Smooth muscle cell (in vitro differentiated cells): ENCODE measurements at regions not wholly inside any gene's neighbourhood (a gene's known extent, or its start where the extent isn't known, plus 50 kb on each side); places are given as distances from the start of the nearest gene placed in this dataset. TPM values are rescaled to one million over a fixed set of nuclear protein-coding genes. Genes with fewer than 3 reads are reported as not detected.

Experiments used
- DNase-seq: peaks from one replicate; lab custom pipeline; 2025; ENCODE audit not compliant: unreplicated experiment; lab: John Stamatoyannopoulos, UW
- H2AFZ ChIP-seq: fragments of 200-600 bp; sonication (generic); 2 replicates; pipeline ENCODE4 v1.6.0; 2016; ENCODE audit warnings: antibody characterized with exemption, low read depth, mild to moderate bottlenecking
- H3F3A ChIP-seq: fragments of 200-600 bp; sonication (generic); 2 replicates; pipeline ENCODE4 v1.6.0; 2017; ENCODE audit warnings: antibody characterized with exemption, low read depth
- H3K27ac ChIP-seq: fragments of 200-600 bp; sonication (generic); 2 replicates; pipeline ENCODE4 v1.5.1; 2016; ENCODE audit warnings: low read depth, mild to moderate bottlenecking
- H3K27me3 ChIP-seq: fragments of 200-600 bp; sonication (generic); 2 replicates; pipeline ENCODE4 v1.6.1; 2016; ENCODE audit warnings: low read depth, mild to moderate bottlenecking
- H3K36me3 ChIP-seq: fragments of 200-600 bp; sonication (generic); 2 replicates; pipeline ENCODE4 v1.5.1; 2016; ENCODE audit warnings: low read depth
- H3K4me1 ChIP-seq: fragments of 200-600 bp; sonication (generic); 2 replicates; pipeline ENCODE4 v1.5.1; 2016; ENCODE audit warnings: low read depth
- H3K4me2 ChIP-seq: fragments of 200-600 bp; sonication (generic); 2 replicates; pipeline ENCODE4 v1.6.0; 2016; ENCODE audit warnings: mild to moderate bottlenecking
- H3K4me3 ChIP-seq: fragments of 200-600 bp; sonication (generic); 2 replicates; pipeline ENCODE4 v1.5.1; 2016; ENCODE audit warnings: mild to moderate bottlenecking
- H3K79me2 ChIP-seq: fragments of 200-600 bp; sonication (generic); 2 replicates; pipeline ENCODE4 v1.6.0; 2016; ENCODE audit warnings: low read depth, mild to moderate bottlenecking
- H3K9ac ChIP-seq: fragments of 200-600 bp; sonication (generic); 2 replicates; pipeline ENCODE4 v1.6.0; 2016; ENCODE audit warnings: low read depth
- H3K9me3 ChIP-seq: fragments of 200-600 bp; sonication (generic); replicated peaks from 2 replicates; pipeline ENCODE4 v1.5.1; 2016; ENCODE audit warnings: low read depth
- H4K20me1 ChIP-seq: fragments of 200-600 bp; sonication (generic); 2 replicates; pipeline ENCODE4 v1.6.0; 2016; ENCODE audit warnings: low read depth
- WGBS: methylation state at CpG from one replicate; pipeline ENCODE4 v1.1.7; 2016; ENCODE audit warnings: low lambda C conversion rate; 5-methylcytosine and 5-hydroxymethylcytosine counted together
- small RNA-seq: library from RNA; depleted of rRNA; stranded (forward); fragments of <200 nt; gene quantifications from one replicate; pipeline ENCODE3, GENCODE V24; 2014
- TF ChIP-seq, protein P1 (sequence below): fragments of 200-600 bp; sonication (generic); IDR thresholded peaks from 2 replicates; pipeline ENCODE4 v1.5.1; 2017; ENCODE audit warnings: borderline replicate concordance, mild to moderate bottlenecking, antibody characterized with exemption; ENCODE audit not compliant: insufficient read depth, poor library complexity, severe bottlenecking

DNA sequence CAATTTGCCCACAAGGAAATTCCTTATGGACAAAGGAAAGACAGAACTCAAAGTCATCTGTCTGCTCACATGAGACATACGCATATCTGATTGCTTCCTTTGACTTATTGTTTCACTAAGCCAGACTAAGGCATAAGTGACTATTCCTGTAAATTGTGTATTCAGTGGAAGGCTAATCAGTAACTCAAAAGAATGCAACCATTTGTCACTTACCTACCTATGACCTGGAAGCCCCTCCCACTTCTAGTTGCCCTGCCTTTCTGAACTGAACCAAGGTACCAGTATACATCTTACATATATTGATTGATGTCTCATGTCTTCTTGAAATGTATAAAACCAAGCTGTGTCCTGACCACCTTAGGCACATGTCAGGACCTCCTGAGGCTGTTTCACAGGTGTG lies 53.5 kb upstream of the PROK2 start:
- 91% methylated on average over 1 of the region's 1 CpG for WGBS
- TF ChIP-seq, protein P1, sequence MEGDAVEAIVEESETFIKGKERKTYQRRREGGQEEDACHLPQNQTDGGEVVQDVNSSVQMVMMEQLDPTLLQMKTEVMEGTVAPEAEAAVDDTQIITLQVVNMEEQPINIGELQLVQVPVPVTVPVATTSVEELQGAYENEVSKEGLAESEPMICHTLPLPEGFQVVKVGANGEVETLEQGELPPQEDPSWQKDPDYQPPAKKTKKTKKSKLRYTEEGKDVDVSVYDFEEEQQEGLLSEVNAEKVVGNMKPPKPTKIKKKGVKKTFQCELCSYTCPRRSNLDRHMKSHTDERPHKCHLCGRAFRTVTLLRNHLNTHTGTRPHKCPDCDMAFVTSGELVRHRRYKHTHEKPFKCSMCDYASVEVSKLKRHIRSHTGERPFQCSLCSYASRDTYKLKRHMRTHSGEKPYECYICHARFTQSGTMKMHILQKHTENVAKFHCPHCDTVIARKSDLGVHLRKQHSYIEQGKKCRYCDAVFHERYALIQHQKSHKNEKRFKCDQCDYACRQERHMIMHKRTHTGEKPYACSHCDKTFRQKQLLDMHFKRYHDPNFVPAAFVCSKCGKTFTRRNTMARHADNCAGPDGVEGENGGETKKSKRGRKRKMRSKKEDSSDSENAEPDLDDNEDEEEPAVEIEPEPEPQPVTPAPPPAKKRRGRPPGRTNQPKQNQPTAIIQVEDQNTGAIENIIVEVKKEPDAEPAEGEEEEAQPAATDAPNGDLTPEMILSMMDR, result no peak
- Histone ChIP-seq H4K20me1 (no peaks in the 10 kb centered on the region), H3K9me3 (no peaks in the 10 kb centered on the region), H3K4me2 (no peak overlapping the region), H3K36me3 (no peaks in the 10 kb centered on the region), H3K4me3 (no peak overlapping the region), H2AFZ (no peak overlapping the region), H3K79me2 (no peaks in the 10 kb centered on the region), H3K9ac (no peak overlapping the region), H3K27ac (no peak overlapping the region), H3K4me1 (no peaks in the 10 kb centered on the region), H3F3A (no peaks in the 10 kb centered on the region), H3K27me3 (peaks cover 26% of the 10 kb centered on the region)
- no peak for DNase-seq

Small RNA genes in the stretch of these regions (small RNA-seq; reads per million reads assigned to genes)
- not detected for gene AC104435.1
- gene AC105265.1, result not detected
- gene RNA5SP136, result not detected
- not detected for gene RNU1-62P
- not detected for gene UBE2Q2P9
